AG09319 (cell line): ENCODE measurements at regions not wholly inside any gene's neighbourhood (a gene's known extent, or its start where the extent isn't known, plus 50 kb on each side); places are given as distances from the start of the nearest gene placed in this dataset.
A peak's percentile ranks its signal among the peaks of the same experiment; 100 is the strongest.

ENCODE experiments used
- DNase-seq: peaks from one replicate; pipeline ENCODE4 v3.0.0-alpha.2; 2010; ENCODE audit warnings: low read depth; ENCODE audit errors: extremely low read depth
- CTCF ChIP-seq: IDR thresholded peaks from 2 replicates; pipeline ENCODE4 v1.5.1; 2011; ENCODE audit warnings: low read depth, mild to moderate bottlenecking, inconsistent platforms, low read length, moderate library complexity

- no peak for DNase-seq
- no peak for TF ChIP-seq CTCF
These were observed 685.3 kb downstream of the KCNA4 start for GRCh38 chr11:29331451-29332010.

GRCh38 chr11:29328961-29329441 is 687.8 kb downstream of the KCNA4 start:
- peak; percentile 76 for TF ChIP-seq CTCF
- peak; percentile 44 for DNase-seq

GRCh38 chr11:29327891-29328290 is 688.9 kb downstream of the KCNA4 start:
- TF ChIP-seq CTCF, result no peak
- DNase-seq, result no peak

GRCh38 chr11:29326757-29327156 is 690.1 kb downstream of the KCNA4 start:
- no peak for DNase-seq
- TF ChIP-seq CTCF, result no peak

- no peak for TF ChIP-seq CTCF
- no peak for DNase-seq
These were observed 692.5 kb downstream of the KCNA4 start for GRCh38 chr11:29324328-29324727.

- no peak for DNase-seq
- no peak for TF ChIP-seq CTCF
These were observed 695.3 kb downstream of the KCNA4 start for GRCh38 chr11:29321293-29322132.

GRCh38 chr11:29320196-29320595 is 696.6 kb downstream of the KCNA4 start:
- DNase-seq, result no peak

More at GRCh38 chr11:29320196-29320595, 696.6 kb downstream of the KCNA4 start:
- TF ChIP-seq CTCF, result no peak
